ENCODE measurements at regions not wholly inside any gene's neighbourhood (a gene's known extent, or its start where the extent isn't known, plus 50 kb on each side); places are given as distances from the start of the nearest gene placed in this dataset.

- TF ChIP-seq EZH2 (IDR thresholded peaks at IDR 0.05; ENCODE audit: borderline replicate concordance, low read length) (no peak), CTCF (conservative IDR thresholded peaks at IDR 0.05 in 1 of 2, IDR thresholded peaks at IDR 0.05 in 1 of 2; ENCODE audit: extremely low read depth in 1 of 2, insufficient read depth in 1 of 2, low read depth in 1 of 2, low read length in 2 of 2) (no peak)
Observed at GRCh38 chr9:99736291-99736690, 85.4 kb upstream of the NR4A3 start.
